ENCODE measurements at regions not wholly inside any gene's neighbourhood (a gene's known extent, or its start where the extent isn't known, plus 50 kb on each side); places are given as distances from the start of the nearest gene placed in this dataset.

GRCh38 chr10:124180947-124181549 lies 87.7 kb upstream of the CHST15 start:
- peaks cover 5% of the 10 kb centered on the region for H3K27me3 Mint-ChIP-seq (ENCODE audit: low read depth)
- POLR2A ChIA-PET = no interaction called here
- H3K9me3 Mint-ChIP-seq (ENCODE audit: insufficient read depth) = no peaks in the 10 kb centered on the region
- H3K36me3 Mint-ChIP-seq (ENCODE audit: low read depth) = no peaks in the 10 kb centered on the region
- DNase-seq (no peak), ATAC-seq (no peak)
- no peak overlapping the region for H3K4me3 Mint-ChIP-seq
- CTCF ChIA-PET = no interaction called here
- peaks cover 11% of the 10 kb centered on the region for H3K4me1 Mint-ChIP-seq (ENCODE audit: low read depth)
- no peak overlapping the region for H3K27ac Mint-ChIP-seq

- H3K4me1 Mint-ChIP-seq (ENCODE audit: low read depth) = peaks cover 20% of the 10 kb centered on the region
- no peaks in the 10 kb centered on the region for H3K9me3 Mint-ChIP-seq (ENCODE audit: insufficient read depth)
- CTCF ChIA-PET = no interaction called here
- H3K36me3 Mint-ChIP-seq (ENCODE audit: low read depth) = no peaks in the 10 kb centered on the region
- no peak overlapping the region for H3K27ac Mint-ChIP-seq
- peaks cover 7% of the 10 kb centered on the region for H3K27me3 Mint-ChIP-seq (ENCODE audit: low read depth)
- no peak for ATAC-seq
- no peak overlapping the region for H3K4me3 Mint-ChIP-seq
- DNase-seq = no peak
- POLR2A ChIA-PET = interaction anchor here (0.6 kb wide), 1 partner anchor 234 kb away, joined by 3 read pairs; no protein-coding TSS in a partner anchor
These were observed 86.8 kb upstream of the CHST15 start for GRCh38 chr10:124180044-124180745.

GRCh38 chr10:124179308-124180043 lies 86.1 kb upstream of the CHST15 start:
- Mint-ChIP-seq H3K4me3 (no peak overlapping the region), H3K36me3 (ENCODE audit: low read depth) (no peaks in the 10 kb centered on the region), H3K9me3 (ENCODE audit: insufficient read depth) (no peaks in the 10 kb centered on the region), H3K27me3 (ENCODE audit: low read depth) (peaks cover 7% of the 10 kb centered on the region), H3K27ac (no peak overlapping the region), H3K4me1 (ENCODE audit: low read depth) (peaks cover 20% of the 10 kb centered on the region)
- ChIA-PET CTCF (no interaction called here), POLR2A (interaction anchor here (0.6 kb wide), 1 partner anchor 235 kb away, joined by 3 read pairs; no protein-coding TSS in a partner anchor)
- no peak for ATAC-seq
- DNase-seq = no peak

GRCh38 chr10:124177180-124177518 lies 83.8 kb upstream of the CHST15 start:
- Mint-ChIP-seq H3K27me3 (ENCODE audit: low read depth) (peaks cover 2% of the 10 kb centered on the region), H3K9me3 (ENCODE audit: insufficient read depth) (no peaks in the 10 kb centered on the region), H3K4me3 (no peak overlapping the region), H3K27ac (no peak overlapping the region), H3K36me3 (ENCODE audit: low read depth) (no peaks in the 10 kb centered on the region), H3K4me1 (ENCODE audit: low read depth) (peaks cover 17% of the 10 kb centered on the region)
- POLR2A ChIA-PET = no interaction called here
- CTCF ChIA-PET = interaction anchor here (1.6 kb wide), 1 partner anchor 212 kb away, joined by 12 read pairs; no protein-coding TSS in a partner anchor
- ATAC-seq (no peak), DNase-seq (no peak)

- CTCF ChIA-PET = interaction anchor here (1.6 kb wide), 1 partner anchor 213 kb away, joined by 12 read pairs; no protein-coding TSS in a partner anchor
- peaks cover 17% of the 10 kb centered on the region for H3K4me1 Mint-ChIP-seq (ENCODE audit: low read depth)
- no peak overlapping the region for H3K4me3 Mint-ChIP-seq
- no peak for ATAC-seq
- DNase-seq = no peak
- no peak overlapping the region for H3K27ac Mint-ChIP-seq
- H3K9me3 Mint-ChIP-seq (ENCODE audit: insufficient read depth) = no peaks in the 10 kb centered on the region
- POLR2A ChIA-PET = no interaction called here
- no peaks in the 10 kb centered on the region for H3K36me3 Mint-ChIP-seq (ENCODE audit: low read depth)
- H3K27me3 Mint-ChIP-seq (ENCODE audit: low read depth) = peaks cover 2% of the 10 kb centered on the region
These were observed 83.2 kb upstream of the CHST15 start for GRCh38 chr10:124176349-124177179.

GRCh38 chr10:124175701-124176348 lies 82.4 kb upstream of the CHST15 start:
- Mint-ChIP-seq H3K27ac (peak overlapping the region; percentile 53), H3K4me3 (no peak overlapping the region), H3K4me1 (ENCODE audit: low read depth) (peaks cover 17% of the 10 kb centered on the region), H3K9me3 (ENCODE audit: insufficient read depth) (no peaks in the 10 kb centered on the region), H3K36me3 (ENCODE audit: low read depth) (no peaks in the 10 kb centered on the region), H3K27me3 (ENCODE audit: low read depth) (peaks cover 2% of the 10 kb centered on the region)
- ATAC-seq (peak; percentile 49), DNase-seq (peak; percentile 48)
- ChIA-PET POLR2A (no interaction called here), CTCF (interaction anchor here (1.6 kb wide), 1 partner anchor 213 kb away, joined by 12 read pairs; no protein-coding TSS in a partner anchor)

GRCh38 chr10:124174673-124175645 lies 81.6 kb upstream of the CHST15 start:
- H3K4me1 Mint-ChIP-seq (ENCODE audit: low read depth) = peaks cover 17% of the 10 kb centered on the region
- no peak overlapping the region for H3K4me3 Mint-ChIP-seq
- no peak for DNase-seq
- CTCF ChIA-PET = no interaction called here
- no peaks in the 10 kb centered on the region for H3K9me3 Mint-ChIP-seq (ENCODE audit: insufficient read depth)
- H3K27me3 Mint-ChIP-seq (ENCODE audit: low read depth) = peaks cover 2% of the 10 kb centered on the region
- POLR2A ChIA-PET = no interaction called here
- no peak overlapping the region for H3K27ac Mint-ChIP-seq
- no peaks in the 10 kb centered on the region for H3K36me3 Mint-ChIP-seq (ENCODE audit: low read depth)
- no peak for ATAC-seq

- Mint-ChIP-seq H3K36me3 (ENCODE audit: low read depth) (no peaks in the 10 kb centered on the region), H3K4me1 (ENCODE audit: low read depth) (peaks cover 17% of the 10 kb centered on the region), H3K27ac (no peak overlapping the region), H3K4me3 (no peak overlapping the region), H3K9me3 (ENCODE audit: insufficient read depth) (no peaks in the 10 kb centered on the region), H3K27me3 (ENCODE audit: low read depth) (peaks cover 2% of the 10 kb centered on the region)
- CTCF ChIA-PET = no interaction called here
- POLR2A ChIA-PET = no interaction called here
- ATAC-seq (no peak), DNase-seq (no peak)
These were observed 80.7 kb upstream of the CHST15 start for GRCh38 chr10:124174071-124174566.

GRCh38 chr10:124173298-124173900 lies 80.0 kb upstream of the CHST15 start:
- ATAC-seq (no peak), DNase-seq (no peak)
- H3K4me3 Mint-ChIP-seq = no peak overlapping the region
- POLR2A ChIA-PET = no interaction called here
- CTCF ChIA-PET = no interaction called here
- peaks cover 17% of the 10 kb centered on the region for H3K4me1 Mint-ChIP-seq (ENCODE audit: low read depth)
- H3K27me3 Mint-ChIP-seq (ENCODE audit: low read depth) = peaks cover 2% of the 10 kb centered on the region
- no peak overlapping the region for H3K27ac Mint-ChIP-seq
- no peaks in the 10 kb centered on the region for H3K9me3 Mint-ChIP-seq (ENCODE audit: insufficient read depth)
- H3K36me3 Mint-ChIP-seq (ENCODE audit: low read depth) = no peaks in the 10 kb centered on the region

- DNase-seq = no peak
- no peak for ATAC-seq
- H3K4me1 Mint-ChIP-seq (ENCODE audit: low read depth) = peaks cover 17% of the 10 kb centered on the region
- ChIA-PET POLR2A (no interaction called here), CTCF (no interaction called here)
- H3K27ac Mint-ChIP-seq = no peak overlapping the region
- H3K36me3 Mint-ChIP-seq (ENCODE audit: low read depth) = no peaks in the 10 kb centered on the region
- no peak overlapping the region for H3K4me3 Mint-ChIP-seq
- H3K27me3 Mint-ChIP-seq (ENCODE audit: low read depth) = peaks cover 2% of the 10 kb centered on the region
- H3K9me3 Mint-ChIP-seq (ENCODE audit: insufficient read depth) = no peaks in the 10 kb centered on the region
These were observed 79.0 kb upstream of the CHST15 start for GRCh38 chr10:124172181-124172916.

Measured in activated CD8-positive, alpha-beta T cell treated with anti-CD3 and anti-CD28 coated beads, Interleukin-2, amount 10 ng/mL, durations not matched to agents 7 days and 5 days (primary cell).